ENCODE measurements at regions not wholly inside any gene's neighbourhood (a gene's known extent, or its start where the extent isn't known, plus 50 kb on each side); places are given as distances from the start of the nearest gene placed in this dataset.

GRCh38 chrX:124651031-124651430, 304.7 kb downstream of the SH2D1A start:
- H3K79me2 ChIP-seq (ENCODE audit: insufficient read depth, low read length): no peaks in the 10 kb centered on the region
- Mint-ChIP-seq H3K4me3 (no peak overlapping the region), H3K36me3 (ENCODE audit: insufficient read depth in 1 of 3, low read depth in 3 of 3) (no peaks in the 10 kb centered on the region), H3K9me3 (peaks cover 0 to 5% of the 10 kb centered on the region in 2 experiments; a peak in 2 of 5 replicates), H3K4me1 (peaks cover 36 to 38% of the 10 kb centered on the region in 2 experiments), H3K27ac (peak overlapping the region in 1 of 3 experiments; percentile 17; a peak in 2 of 7 replicates), H3K27me3 (ENCODE audit: low read depth) (no peaks in the 10 kb centered on the region)
- no peaks in the 10 kb centered on the region for H3K4me1 ChIP-seq (ENCODE audit: insufficient read depth, low read length)
- no peaks in the 10 kb centered on the region for H3K9me3 ChIP-seq (ENCODE audit: control insufficient read depth, low read depth, low read length)
- H4K91ac ChIP-seq (ENCODE audit: insufficient read length, low read depth, low read length): no peak overlapping the region
- H3K18ac ChIP-seq (ENCODE audit: insufficient read length, low read depth, low read length): no peak overlapping the region
- H3T11ph ChIP-seq (ENCODE audit: low read length): no peak overlapping the region
- no peaks in the 10 kb centered on the region for H3K27me3 ChIP-seq (ENCODE audit: insufficient read depth, low read length)
- H4K20me1 ChIP-seq (ENCODE audit: control insufficient read depth, insufficient read depth, insufficient read length): no peaks in the 10 kb centered on the region
- H2BK120ac ChIP-seq (ENCODE audit: low read depth, low read length, poor library complexity, severe bottlenecking): no peak overlapping the region
- no peak overlapping the region for H3K56ac ChIP-seq (ENCODE audit: insufficient read length, low read depth, low read length)
- TF ChIP-seq, protein P1, sequence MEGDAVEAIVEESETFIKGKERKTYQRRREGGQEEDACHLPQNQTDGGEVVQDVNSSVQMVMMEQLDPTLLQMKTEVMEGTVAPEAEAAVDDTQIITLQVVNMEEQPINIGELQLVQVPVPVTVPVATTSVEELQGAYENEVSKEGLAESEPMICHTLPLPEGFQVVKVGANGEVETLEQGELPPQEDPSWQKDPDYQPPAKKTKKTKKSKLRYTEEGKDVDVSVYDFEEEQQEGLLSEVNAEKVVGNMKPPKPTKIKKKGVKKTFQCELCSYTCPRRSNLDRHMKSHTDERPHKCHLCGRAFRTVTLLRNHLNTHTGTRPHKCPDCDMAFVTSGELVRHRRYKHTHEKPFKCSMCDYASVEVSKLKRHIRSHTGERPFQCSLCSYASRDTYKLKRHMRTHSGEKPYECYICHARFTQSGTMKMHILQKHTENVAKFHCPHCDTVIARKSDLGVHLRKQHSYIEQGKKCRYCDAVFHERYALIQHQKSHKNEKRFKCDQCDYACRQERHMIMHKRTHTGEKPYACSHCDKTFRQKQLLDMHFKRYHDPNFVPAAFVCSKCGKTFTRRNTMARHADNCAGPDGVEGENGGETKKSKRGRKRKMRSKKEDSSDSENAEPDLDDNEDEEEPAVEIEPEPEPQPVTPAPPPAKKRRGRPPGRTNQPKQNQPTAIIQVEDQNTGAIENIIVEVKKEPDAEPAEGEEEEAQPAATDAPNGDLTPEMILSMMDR (conservative IDR thresholded peaks at IDR 0.05): no peak
- no peak overlapping the region for H2BK5ac ChIP-seq (ENCODE audit: insufficient read length, low read length)
- no peaks in the 10 kb centered on the region for H3K23me2 ChIP-seq (ENCODE audit: insufficient read length, low read depth, low read length, poor library complexity, severe bottlenecking)
- no peak overlapping the region for H3K4me2 ChIP-seq (ENCODE audit: insufficient read depth, insufficient read length, low read length)
- no peak overlapping the region for H3K27ac ChIP-seq (ENCODE audit: insufficient read length, low read depth, low read length)
- H3K9ac ChIP-seq (ENCODE audit: extremely low read depth, insufficient read length, low read length): no peak overlapping the region
- no CpG with 5 or more reads among the region's 4 CpGs for WGBS (ENCODE audit: extremely low coverage, insufficient read length, low lambda C conversion rate)
- no peak for DNase-seq
- no peak overlapping the region for H2BK20ac ChIP-seq (ENCODE audit: low read depth, low read length, poor library complexity, severe bottlenecking)
- H2AFZ ChIP-seq (ENCODE audit: low read length): no peak overlapping the region
- no peak overlapping the region for H4K5ac ChIP-seq (ENCODE audit: insufficient read length, low read depth, low read length)
- no peak overlapping the region for H3K4ac ChIP-seq (ENCODE audit: low read depth, low read length)
- H3K79me1 ChIP-seq (ENCODE audit: insufficient read depth, low read depth, low read length, poor library complexity, severe bottlenecking): no peaks in the 10 kb centered on the region
- H4K8ac ChIP-seq (replicated peaks; ENCODE audit: insufficient read length, low read depth, low read length): no peak overlapping the region
- H2AK5ac ChIP-seq (ENCODE audit: insufficient read length, low read length): no peak overlapping the region
- H2BK15ac ChIP-seq (ENCODE audit: low read depth, low read length): no peak overlapping the region
- no peak overlapping the region for H3K23ac ChIP-seq (ENCODE audit: insufficient read length, low read depth, low read length)
- H2BK12ac ChIP-seq (ENCODE audit: insufficient read length, low read depth, low read length): no peak overlapping the region
- H3K14ac ChIP-seq (ENCODE audit: insufficient read depth, low read length): no peak overlapping the region
